OCI-M1 (cell line): ENCODE measurements at regions not wholly inside any gene's neighbourhood (a gene's known extent, or its start where the extent isn't known, plus 50 kb on each side); places are given as distances from the start of the nearest gene placed in this dataset.
A peak's percentile ranks its signal among the peaks of the same experiment; 100 is the strongest.
"Not testable (repeated sequence)": the region's sequence is repeated elsewhere in the genome, so short reads cannot be mapped to it uniquely, and the experiment has no call there.

ENCODE experiments used
- DNase-seq: peaks from one replicate; lab custom pipeline; 2025; lab: John Stamatoyannopoulos, UW

DNA sequence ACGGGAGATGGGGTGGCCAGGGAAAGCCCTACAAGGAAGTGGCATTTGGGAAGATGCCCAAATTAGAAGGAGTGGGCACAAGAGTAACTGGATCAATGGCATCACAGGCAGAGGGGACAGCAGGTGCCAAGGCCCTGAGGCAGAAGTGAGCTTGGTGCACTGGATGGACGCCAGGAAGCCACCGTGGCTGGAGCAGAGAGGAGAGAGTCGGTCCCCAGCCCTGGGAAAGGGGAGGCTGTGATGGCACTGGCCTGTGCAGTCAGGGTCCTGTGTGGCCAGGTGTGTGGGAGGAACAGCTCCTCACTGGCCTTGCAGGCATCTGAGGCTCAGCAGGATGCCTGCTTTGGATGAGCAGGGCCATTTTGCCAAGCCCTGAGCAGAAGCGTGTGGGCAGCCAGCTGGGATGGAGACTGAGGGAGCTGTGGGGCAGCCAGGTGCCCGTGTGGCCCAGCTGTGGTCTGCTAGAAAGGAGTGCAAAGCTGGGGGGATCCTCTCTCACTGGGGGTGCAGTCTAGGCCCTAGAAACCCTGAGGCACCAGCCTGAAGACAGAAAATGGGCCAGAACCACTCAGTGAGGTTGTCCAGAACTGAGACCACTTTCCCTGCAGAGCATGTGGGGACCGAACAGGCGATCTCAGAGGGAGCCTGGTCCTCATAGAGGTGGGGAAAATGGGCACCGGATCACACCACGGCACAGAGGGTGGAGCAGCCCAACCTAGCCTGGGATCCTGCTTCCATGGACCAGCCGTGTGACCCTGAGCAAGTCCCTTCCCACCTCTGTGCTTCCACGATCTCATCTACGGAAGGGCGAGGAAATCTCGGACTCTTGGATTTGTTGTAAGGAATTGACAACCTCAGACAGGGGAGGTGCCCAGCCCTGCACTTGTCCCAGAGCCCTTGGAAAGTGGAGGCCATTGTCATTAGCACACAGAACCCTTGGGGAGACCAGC is 78.6 kb upstream of the RTL6 start:
- no peak for DNase-seq

DNA sequence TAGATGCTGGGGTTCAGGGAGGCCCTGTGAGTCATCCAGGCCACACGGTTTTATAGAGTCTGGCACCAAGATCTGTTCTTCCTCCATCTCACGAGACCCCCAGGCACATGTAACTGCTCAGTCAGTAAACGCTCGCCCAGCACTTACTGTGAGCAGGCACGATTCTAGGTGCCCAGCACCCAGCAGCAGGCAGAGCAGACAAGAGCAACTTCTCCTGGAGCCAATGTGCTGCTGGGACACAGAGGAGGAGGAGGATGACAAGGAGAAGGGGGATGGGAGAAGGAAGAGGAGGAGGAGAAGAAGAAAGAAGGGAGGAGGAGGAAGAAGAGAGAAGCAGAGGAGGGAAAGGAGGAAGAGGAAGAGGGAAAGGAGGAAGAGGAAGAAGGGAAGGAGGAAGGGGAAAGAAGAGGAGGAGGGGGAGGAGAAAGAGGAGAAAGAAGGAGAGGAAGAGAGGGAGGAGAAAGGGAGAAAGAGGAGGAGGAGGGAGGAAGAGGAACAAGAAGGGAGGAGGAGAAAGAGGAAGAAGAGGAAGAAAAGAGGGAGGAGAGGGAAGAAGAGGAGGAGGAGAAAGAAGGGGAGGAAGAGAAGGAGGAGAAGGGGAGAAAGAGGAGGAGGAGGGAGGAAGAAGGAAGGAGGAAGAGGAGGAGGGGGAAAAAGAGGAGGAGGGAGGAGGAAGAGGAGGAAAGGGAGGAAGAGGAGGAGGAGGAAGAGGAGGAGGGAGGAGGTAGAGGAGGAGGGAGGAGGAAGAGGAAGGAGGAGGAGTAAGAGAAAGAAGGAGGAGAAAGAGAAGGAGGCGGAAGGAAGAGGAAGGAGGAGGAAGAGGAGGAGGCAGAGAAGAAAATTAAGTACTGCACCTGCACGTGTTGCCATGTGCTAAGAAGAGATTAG is 77.6 kb upstream of the RTL6 start:
- DNase-seq: no peak

DNA sequence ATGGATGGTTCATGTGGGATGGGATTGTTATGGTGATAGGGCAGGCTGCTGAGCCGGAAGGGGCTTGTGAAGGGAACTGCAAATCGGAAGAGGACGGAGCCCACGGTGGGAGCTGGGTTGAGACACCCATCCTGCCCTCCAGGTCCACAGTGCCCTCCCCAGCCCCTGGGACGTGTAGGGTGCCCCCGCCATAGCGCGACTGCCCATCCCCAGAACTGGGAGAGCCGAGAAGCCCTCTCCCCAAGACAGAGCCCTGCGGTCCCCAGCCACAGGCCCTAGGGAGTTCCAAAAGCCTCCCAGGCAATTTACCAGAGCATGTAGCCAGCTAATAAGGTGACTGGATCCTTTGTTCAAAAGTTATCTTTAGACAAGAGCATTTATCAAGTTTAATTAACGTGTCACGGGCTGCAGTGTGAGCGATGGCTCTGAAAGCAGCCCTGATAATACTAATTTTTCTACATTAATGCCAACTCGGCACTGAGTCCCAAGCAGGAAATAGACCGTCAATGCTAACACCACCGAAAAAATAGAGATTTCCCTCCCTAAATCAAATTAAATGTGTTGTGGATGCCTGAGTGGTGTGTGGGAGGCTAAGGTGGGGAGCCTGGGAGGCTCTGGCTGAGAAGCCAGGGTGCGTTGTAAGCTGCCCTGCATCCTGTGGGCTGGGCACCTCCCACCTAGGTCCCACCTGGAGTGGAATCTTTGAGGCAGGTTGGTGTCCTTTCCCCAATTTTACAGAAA is 76.8 kb upstream of the RTL6 start:
- no peak for DNase-seq

- DNase-seq: no peak
Measured at GRCh38 chr22:44574057-44574639, 76.1 kb upstream of the RTL6 start.

DNA sequence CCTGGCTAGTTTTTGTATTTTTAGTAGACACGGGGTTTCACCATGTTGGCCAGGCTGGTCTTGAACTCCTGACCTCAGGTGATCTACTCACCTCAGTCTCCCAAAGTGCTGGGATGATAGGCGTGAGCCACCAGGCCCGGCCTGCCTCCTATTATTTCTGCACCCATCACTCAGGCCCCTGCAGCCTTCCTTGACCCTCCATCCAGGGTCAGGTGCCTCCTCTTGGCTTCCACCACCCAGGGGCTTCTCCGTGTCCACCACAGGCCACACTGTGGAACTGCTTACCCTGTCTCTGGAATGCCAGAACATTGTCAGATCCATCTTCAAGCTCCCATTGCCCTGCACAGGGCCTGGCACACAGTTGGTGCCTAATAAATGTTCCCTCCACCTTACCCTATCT is 75.4 kb upstream of the RTL6 start:
- DNase-seq: no peak

GRCh38 chr22:44572414-44573207 is 74.6 kb upstream of the RTL6 start:
- no peak for DNase-seq

DNA sequence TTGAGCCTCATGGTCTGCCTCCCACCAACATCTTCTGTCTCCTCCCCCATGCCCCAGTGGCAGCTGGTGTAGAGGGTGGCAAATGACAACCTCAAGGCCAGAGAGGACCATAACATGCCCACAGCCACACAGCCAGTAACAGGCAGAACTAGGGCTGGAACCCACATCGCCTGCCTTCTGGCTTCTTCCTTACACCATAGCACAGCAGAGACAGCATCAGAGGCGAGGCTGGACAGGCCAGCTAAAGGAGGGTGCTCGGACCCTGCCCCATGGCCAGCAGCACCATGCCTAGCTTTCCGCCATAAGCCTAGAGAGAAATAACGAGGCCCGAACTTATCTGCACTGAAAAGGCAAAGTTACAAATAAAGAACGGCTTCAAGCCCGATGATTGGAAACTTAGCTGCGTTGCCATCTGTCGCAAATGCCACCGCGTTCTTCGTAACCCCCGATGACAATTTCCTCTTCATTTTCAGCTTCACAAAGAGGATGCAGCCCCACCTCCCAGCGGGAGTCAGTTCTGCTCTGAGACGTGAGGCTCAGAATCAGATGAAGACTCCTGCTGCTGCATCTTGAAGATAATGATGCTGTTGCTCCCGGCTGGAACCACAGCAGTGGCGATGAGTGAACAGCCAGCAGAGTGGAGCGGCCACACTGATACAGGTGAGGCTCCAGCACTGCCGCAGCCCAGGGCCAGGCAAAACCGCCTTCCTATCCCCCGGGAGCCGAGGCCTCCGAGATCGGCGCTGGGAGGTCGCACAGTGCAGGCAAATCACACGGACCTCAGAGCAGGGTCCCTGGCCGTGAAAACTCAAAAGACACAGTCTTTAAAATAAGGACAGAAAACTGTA is 73.8 kb upstream of the RTL6 start:
- no peak for DNase-seq

DNA sequence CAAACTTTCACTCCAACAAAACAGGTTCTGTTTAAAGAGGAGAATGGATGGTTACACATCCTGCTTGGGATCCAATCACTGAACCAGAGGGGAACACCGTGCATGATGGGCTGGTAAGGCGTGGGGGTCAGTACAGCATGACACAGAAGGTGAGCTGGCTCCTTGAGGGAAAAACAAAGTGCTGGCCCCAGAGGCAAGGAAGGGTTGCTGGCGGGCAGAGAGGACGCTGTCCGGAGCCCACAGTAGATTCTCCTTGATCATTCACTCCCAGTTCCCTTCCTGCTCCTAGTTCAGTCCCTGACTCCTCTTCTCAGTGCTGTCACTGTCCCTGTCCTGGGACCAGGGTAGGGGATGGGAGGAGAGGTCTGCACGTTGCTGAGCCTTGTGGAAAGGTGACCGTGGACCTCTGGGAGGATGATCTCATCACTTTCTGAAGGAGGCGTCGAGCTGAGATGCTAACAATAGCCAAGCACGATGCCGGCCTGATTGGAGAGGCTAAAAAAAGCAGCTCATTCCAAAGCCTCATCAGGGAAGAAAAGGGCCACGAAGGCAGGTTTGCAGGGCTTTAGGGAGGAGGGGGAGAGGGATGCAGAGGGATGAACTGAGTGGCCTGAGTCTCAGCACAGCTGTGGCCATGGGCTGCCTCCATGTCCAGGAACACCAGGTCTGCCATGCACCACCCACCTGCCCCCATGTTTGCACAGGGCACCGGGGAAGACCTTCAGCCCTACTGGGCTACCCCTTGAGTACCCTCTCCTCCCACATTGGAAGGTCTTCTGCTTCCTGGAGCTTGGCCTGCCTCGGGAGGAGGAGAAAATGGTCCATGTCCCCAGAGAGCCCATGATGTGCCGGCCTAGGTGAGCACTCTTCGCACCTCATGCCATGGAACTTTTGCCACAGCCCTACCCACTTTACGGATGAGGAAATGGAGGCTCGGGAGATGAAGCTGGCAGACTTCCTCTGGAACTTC is 72.7 kb upstream of the RTL6 start:
- DNase-seq: no peak

- DNase-seq: no peak
Measured at GRCh38 chr22:44569561-44569991, 71.5 kb upstream of the RTL6 start.

- DNase-seq: peak; percentile 45
Measured at GRCh38 chr22:44567846-44568493, 69.9 kb upstream of the RTL6 start.

- DNase-seq: not testable (repeated sequence)
Measured at GRCh38 chr22:44567378-44567841, 69.4 kb upstream of the RTL6 start.

DNA sequence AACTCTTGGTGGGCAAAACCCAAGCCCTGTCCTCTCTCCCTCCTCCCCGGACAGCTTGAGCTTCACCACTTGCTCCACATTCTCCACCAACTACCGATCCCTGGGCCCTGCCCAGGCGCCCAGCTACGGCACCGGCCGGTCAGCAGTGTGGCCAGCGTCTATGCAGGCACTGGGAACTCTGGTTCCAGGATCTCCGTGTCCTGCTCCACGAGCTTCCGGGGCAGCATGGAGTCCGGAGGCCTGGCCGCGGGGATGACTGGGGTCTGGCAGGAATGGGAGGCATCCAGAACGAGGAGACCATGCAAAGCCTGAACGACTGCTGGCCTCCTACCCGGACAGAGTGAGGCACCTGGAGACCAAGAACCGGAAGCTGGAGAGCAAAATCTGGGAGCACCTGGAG is 68.9 kb upstream of the RTL6 start:
- no peak for DNase-seq

DNA sequence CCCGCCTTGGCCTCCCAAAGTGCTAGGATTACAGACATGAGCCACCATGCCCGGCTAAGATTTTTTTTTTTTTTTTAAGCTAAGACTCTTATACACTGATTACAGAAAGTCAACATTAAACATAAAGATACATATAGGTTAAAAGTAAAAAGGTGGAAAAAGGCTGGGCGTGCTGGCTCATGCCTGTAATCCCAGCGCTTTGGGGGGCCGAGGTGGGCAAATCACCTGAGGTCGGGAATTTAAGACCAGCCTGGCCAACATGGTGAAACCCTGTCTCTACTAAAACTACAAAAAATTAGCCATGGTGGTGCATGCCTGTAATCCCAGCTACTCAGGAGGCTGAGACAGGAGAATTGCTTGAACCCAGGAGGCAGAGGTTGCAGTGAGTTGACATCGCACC is 64.6 kb upstream of the RTL6 start:
- DNase-seq: not testable (repeated sequence)

- no peak for DNase-seq
Measured at GRCh38 chr22:44561139-44561840, 63.3 kb upstream of the RTL6 start.

DNA sequence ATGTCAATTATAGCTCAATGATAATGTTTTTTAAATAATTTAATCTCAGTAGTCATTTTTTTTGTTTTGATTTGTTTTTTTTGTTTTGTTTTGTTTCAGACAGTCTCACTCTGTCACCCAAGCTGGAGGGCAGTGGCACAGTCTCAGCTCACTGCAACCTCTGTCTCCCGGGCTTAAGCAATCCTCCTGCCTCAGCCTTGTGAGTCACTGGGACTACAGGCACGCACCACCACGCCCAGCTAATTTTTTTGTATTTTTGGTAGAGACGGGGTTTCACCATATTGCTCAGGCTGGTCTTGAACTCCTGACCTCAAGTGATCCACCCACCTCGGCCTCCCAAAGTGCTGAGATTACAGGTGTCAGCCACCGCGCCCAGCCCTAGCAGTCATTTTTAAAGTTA is 60.6 kb upstream of the RTL6 start:
- DNase-seq: not testable (repeated sequence)

DNA sequence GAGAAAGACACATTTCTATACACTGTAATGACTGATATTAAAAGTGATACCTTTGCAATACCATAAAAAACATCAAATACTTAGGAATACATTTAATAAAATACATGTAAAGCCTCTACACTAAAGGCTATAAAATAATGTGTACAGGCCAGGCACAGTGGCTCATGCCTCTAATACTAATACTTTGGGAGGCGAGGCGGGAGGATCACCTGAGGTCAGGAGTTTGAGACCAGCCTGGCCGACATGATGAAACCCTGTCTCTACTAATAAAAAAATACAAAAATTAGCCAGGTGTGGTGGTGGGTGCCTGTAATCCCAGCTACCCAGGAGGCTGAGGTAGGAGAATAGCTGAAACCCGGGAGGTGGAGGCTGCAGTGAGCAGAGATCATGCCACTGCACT is 59.8 kb upstream of the RTL6 start:
- DNase-seq: not testable (repeated sequence)

DNA sequence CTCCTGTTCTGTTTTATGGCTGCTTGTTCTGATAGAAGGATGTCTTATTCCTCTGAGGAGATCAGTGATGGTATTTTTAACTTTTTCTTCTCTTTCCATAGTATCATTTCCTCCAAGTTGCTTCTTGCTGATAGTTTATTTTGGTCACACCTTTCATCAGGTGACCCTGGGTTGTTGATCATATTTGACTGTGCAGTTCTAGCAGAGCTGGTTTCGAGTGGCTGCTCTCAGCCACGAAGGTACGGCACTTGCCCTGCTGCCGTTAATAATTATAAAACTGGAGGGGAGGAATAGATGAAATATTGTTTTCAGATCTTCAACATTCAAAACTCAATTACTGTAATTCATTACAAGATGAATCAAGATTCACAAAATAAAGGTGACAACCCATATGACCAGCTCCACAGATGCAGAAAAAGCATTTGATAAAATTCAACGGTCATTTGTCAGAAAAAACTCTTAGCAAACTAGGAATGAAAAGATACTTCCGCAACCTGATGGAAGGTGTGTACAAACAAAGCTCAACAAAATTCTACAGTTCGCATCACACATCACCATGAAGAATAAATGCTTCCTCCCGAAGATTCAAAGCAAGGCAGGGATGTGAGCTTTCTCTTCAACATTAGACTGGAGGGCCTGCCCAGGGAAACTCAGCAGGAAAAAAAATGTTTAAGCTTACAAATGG is 59.2 kb upstream of the RTL6 start:
- no peak for DNase-seq
